ENCODE measurements at regions not wholly inside any gene's neighbourhood (a gene's known extent, or its start where the extent isn't known, plus 50 kb on each side); places are given as distances from the start of the nearest gene placed in this dataset.

- no peak for DNase-seq (ENCODE audit: low spot score)
Measured at GRCh38 chr18:46408334-46408987, 248.6 kb downstream of the LOXHD1 start.

GRCh38 chr18:46411191-46411828 is 245.7 kb downstream of the LOXHD1 start:
- DNase-seq (ENCODE audit: low spot score) = no peak

- no peak for DNase-seq (ENCODE audit: low spot score)
Measured at GRCh38 chr18:46411867-46412690, 244.9 kb downstream of the LOXHD1 start.

GRCh38 chr18:46412916-46413315 is 244.1 kb downstream of the LOXHD1 start:
- DNase-seq (ENCODE audit: low spot score) = no peak

- no peak for DNase-seq (ENCODE audit: low spot score)
Measured at GRCh38 chr18:46413684-46414083, 243.3 kb downstream of the LOXHD1 start.

GRCh38 chr18:46414863-46415262 is 242.2 kb downstream of the LOXHD1 start:
- no peak for DNase-seq (ENCODE audit: low spot score)

GRCh38 chr18:46415532-46416252 is 241.3 kb downstream of the LOXHD1 start:
- no peak for DNase-seq (ENCODE audit: low spot score)

- no peak for DNase-seq (ENCODE audit: low spot score)
Measured at GRCh38 chr18:46416706-46417638, 240.0 kb downstream of the LOXHD1 start.

GRCh38 chr18:46418663-46419260 is 238.3 kb downstream of the LOXHD1 start:
- DNase-seq (ENCODE audit: low spot score) = no peak

GRCh38 chr18:46419391-46420141 is 237.5 kb downstream of the LOXHD1 start:
- DNase-seq (ENCODE audit: low spot score) = no peak

GRCh38 chr18:46421973-46422551 is 235.0 kb downstream of the LOXHD1 start:
- DNase-seq (ENCODE audit: low spot score) = no peak

GRCh38 chr18:46422552-46423055 is 234.4 kb downstream of the LOXHD1 start:
- DNase-seq (ENCODE audit: low spot score) = no peak

- DNase-seq (ENCODE audit: low spot score) = no peak
Measured at GRCh38 chr18:46423226-46423805, 233.7 kb downstream of the LOXHD1 start.

- DNase-seq (ENCODE audit: low spot score) = no peak
Measured at GRCh38 chr18:46424898-46425297, 232.1 kb downstream of the LOXHD1 start.

- no peak for DNase-seq (ENCODE audit: low spot score)
Measured at GRCh38 chr18:46425511-46425910, 231.5 kb downstream of the LOXHD1 start.

GRCh38 chr18:46426021-46426678 is 230.9 kb downstream of the LOXHD1 start:
- no peak for DNase-seq (ENCODE audit: low spot score)

GRCh38 chr18:46426679-46427047 is 230.4 kb downstream of the LOXHD1 start:
- DNase-seq (ENCODE audit: low spot score) = no peak

Measured in AG20443 (cell line).